ENCODE measurements at regions not wholly inside any gene's neighbourhood (a gene's known extent, or its start where the extent isn't known, plus 50 kb on each side); places are given as distances from the start of the nearest gene placed in this dataset.

GRCh38 chr7:136709876-136710275 lies 158.6 kb upstream of the CHRM2 start:
- no peak for FAIRE-seq
- TF ChIP-seq USF2 (IDR thresholded peaks at IDR 0.05) (no peak), FOXS1 (CRISPR knock-in tag; IDR thresholded peaks at IDR 0.05) (no peak)
- WGBS (ENCODE audit: missing lambda C conversion rate) = 0% methylated on average over 1 of the region's 1 CpG

GRCh38 chr7:136702913-136703312 lies 165.5 kb upstream of the CHRM2 start:
- no peak overlapping the region for H3K4me2 ChIP-seq
- ATAC-seq (no peak), DNase-seq (ENCODE audit: low read depth in 1 of 2, low spot score in 1 of 2) (no peak), FAIRE-seq (no peak)
- no peak overlapping the region for H3K27ac ChIP-seq
- H3K9me3 ChIP-seq = no peaks in the 10 kb centered on the region
- CTCF ChIA-PET = no interaction called here
- H3K4me1 ChIP-seq = no peaks in the 10 kb centered on the region
- no peak for TF ChIP-seq ZNF302 (CRISPR knock-in tag; IDR thresholded peaks at IDR 0.05)
- no peak for TF ChIP-seq EP300 (IDR thresholded peaks at IDR 0.05)
- TF ChIP-seq HOXA7 (CRISPR knock-in tag; IDR thresholded peaks at IDR 0.05) = no peak
- no peak for TF ChIP-seq CBX8 (IDR thresholded peaks at IDR 0.05)
- TF ChIP-seq MAFK (IDR thresholded peaks at IDR 0.05; ENCODE audit: partially characterized antibody) = no peak
- no peak for TF ChIP-seq RFX5 (IDR thresholded peaks at IDR 0.05)
- TF ChIP-seq NPAS2 (CRISPR knock-in tag; IDR thresholded peaks at IDR 0.05; ENCODE audit: borderline replicate concordance) = no peak
- TF ChIP-seq HMGXB4 (CRISPR knock-in tag; IDR thresholded peaks at IDR 0.05; ENCODE audit: borderline replicate concordance) = no peak
- no peak for TF ChIP-seq FOSB (CRISPR knock-in tag; IDR thresholded peaks at IDR 0.05)
- TF ChIP-seq PHF8 (IDR thresholded peaks at IDR 0.05; ENCODE audit: borderline replicate concordance, low read depth) = no peak
- no peak for TF ChIP-seq NFE2L2 (conservative IDR thresholded peaks at IDR 0.05; ENCODE audit: low read length)
- TF ChIP-seq MAX (IDR thresholded peaks at IDR 0.05) = no peak
- no peak for TF ChIP-seq RCOR1 (IDR thresholded peaks at IDR 0.05; ENCODE audit: low read depth, low read length)
- no peak for TF ChIP-seq RNF2 (IDR thresholded peaks at IDR 0.05; ENCODE audit: borderline replicate concordance, low read depth)
- no peak for TF ChIP-seq SMC3 (IDR thresholded peaks at IDR 0.05)
- TF ChIP-seq NR3C1 (IDR thresholded peaks at IDR 0.05) = no peak
- TF ChIP-seq JUNB (IDR thresholded peaks at IDR 0.05) = no peak
- TF ChIP-seq BHLHE40 (IDR thresholded peaks at IDR 0.05; ENCODE audit: low read depth, low read length) = no peak
- TF ChIP-seq FOXS1 (CRISPR knock-in tag; IDR thresholded peaks at IDR 0.05) = no peak
- WGBS (ENCODE audit: missing lambda C conversion rate) = 0% methylated on average over 1 of the region's 1 CpG
- no peak overlapping the region for H3K4me3 ChIP-seq
- POLR2A ChIA-PET = no interaction called here

More at GRCh38 chr7:136709876-136710275, 158.6 kb upstream of the CHRM2 start:
- ATAC-seq (no peak), DNase-seq (ENCODE audit: low read depth in 1 of 2, low spot score in 1 of 2) (no peak)
- Histone ChIP-seq H3K27ac (no peak overlapping the region), H3K9me3 (no peaks in the 10 kb centered on the region), H3K4me1 (no peaks in the 10 kb centered on the region), H3K4me2 (no peak overlapping the region), H3K4me3 (no peak overlapping the region)
- ChIA-PET CTCF (no interaction called here), POLR2A (no interaction called here)

- Histone ChIP-seq H3K4me3 (no peak overlapping the region), H3K27ac (no peak overlapping the region), H3K9me3 (no peaks in the 10 kb centered on the region), H3K4me2 (no peak overlapping the region), H3K4me1 (no peaks in the 10 kb centered on the region)
- CTCF ChIA-PET = no interaction called here
- FAIRE-seq = no peak
- 6% methylated on average over 2 of the region's 2 CpGs for WGBS (ENCODE audit: missing lambda C conversion rate)
- POLR2A ChIA-PET = no interaction called here
- ATAC-seq = no peak
- no peak for DNase-seq (ENCODE audit: low read depth in 1 of 2, low spot score in 1 of 2)
- no peak for TF ChIP-seq ZNF302 (CRISPR knock-in tag; IDR thresholded peaks at IDR 0.05)
- TF ChIP-seq CBX8 (IDR thresholded peaks at IDR 0.05) = no peak
- no peak for TF ChIP-seq HDAC2 (IDR thresholded peaks at IDR 0.05)
- TF ChIP-seq BCL3 (IDR thresholded peaks at IDR 0.05) = no peak
- no peak for TF ChIP-seq USF2 (IDR thresholded peaks at IDR 0.05)
- TF ChIP-seq REST (IDR thresholded peaks at IDR 0.05) = no peak
- no peak for TF ChIP-seq SREBF2 (IDR thresholded peaks at IDR 0.05)
- no peak for TF ChIP-seq CBX2 (IDR thresholded peaks at IDR 0.05; ENCODE audit: borderline replicate concordance, low read depth)
- TF ChIP-seq HES2 (IDR thresholded peaks at IDR 0.05) = no peak
- no peak for TF ChIP-seq NFE2L2 (conservative IDR thresholded peaks at IDR 0.05; ENCODE audit: low read length)
- TF ChIP-seq CEBPB (IDR thresholded peaks at IDR 0.05) = no peak
- no peak for TF ChIP-seq KDM1A (IDR thresholded peaks at IDR 0.05; ENCODE audit: low read depth)
Observed at GRCh38 chr7:136698977-136699376, 169.5 kb upstream of the CHRM2 start.
